Fibroblast of villous mesenchyme (primary cell): ENCODE measurements at regions not wholly inside any gene's neighbourhood (a gene's known extent, or its start where the extent isn't known, plus 50 kb on each side); places are given as distances from the start of the nearest gene placed in this dataset.

Experiments
- DNase-seq: peaks from one replicate; pipeline ENCODE4 v3.0.0-alpha.2; 2010; ENCODE audit warnings: low read depth
- H3K4me3 ChIP-seq: 2 replicates; pipeline ENCODE4 v1.5.1; 2011; ENCODE audit warnings: low read depth, mild to moderate bottlenecking, low read length
- CTCF ChIP-seq: IDR thresholded peaks from 2 replicates; pipeline ENCODE4 v1.5.1; 2012; ENCODE audit warnings: low read depth, mild to moderate bottlenecking, low read length; ENCODE audit not compliant: insufficient read depth

- DNase-seq, result no peak
- TF ChIP-seq CTCF, result no peak
- H3K4me3 ChIP-seq, result no peak overlapping the region
Observed at GRCh38 chr2:62561586-62561985, 55.6 kb upstream of the TMEM17 start.

GRCh38 chr2:62559582-62559981 lies 53.6 kb upstream of the TMEM17 start:
- H3K4me3 ChIP-seq, result no peak overlapping the region
- no peak for TF ChIP-seq CTCF
- no peak for DNase-seq

GRCh38 chr2:62558743-62559142 lies 52.7 kb upstream of the TMEM17 start:
- TF ChIP-seq CTCF, result no peak
- no peak overlapping the region for H3K4me3 ChIP-seq
- no peak for DNase-seq

GRCh38 chr2:62556086-62556485 lies 50.1 kb upstream of the TMEM17 start:
- TF ChIP-seq CTCF, result no peak
- no peak for DNase-seq

More at GRCh38 chr2:62556086-62556485, 50.1 kb upstream of the TMEM17 start:
- no peak overlapping the region for H3K4me3 ChIP-seq
